ENCODE measurements at regions not wholly inside any gene's neighbourhood (a gene's known extent, or its start where the extent isn't known, plus 50 kb on each side); places are given as distances from the start of the nearest gene placed in this dataset.
A peak's percentile ranks its signal among the peaks of the same experiment; 100 is the strongest.

- Histone ChIP-seq H3F3A (replicated peaks; ENCODE audit: low read depth) (no peaks in the 10 kb centered on the region; the same call in 1 of the 2 replicates), H3K9me2 (ENCODE audit: insufficient read depth) (no peaks in the 10 kb centered on the region), H4K20me1 (replicated peaks; ENCODE audit: insufficient read depth) (no peaks in the 10 kb centered on the region), H3K4me3 (no peak overlapping the region), H3K36me3 (ENCODE audit: insufficient read depth) (no peaks in the 10 kb centered on the region), H3K27me3 (ENCODE audit: insufficient read depth) (no peaks in the 10 kb centered on the region), H3K4me1 (ENCODE audit: insufficient read depth) (peaks cover 18% of the 10 kb centered on the region), H3K79me2 (replicated peaks; ENCODE audit: insufficient read depth) (no peaks in the 10 kb centered on the region), H2AFZ (no peak overlapping the region), H3K4me2 (no peak overlapping the region), H3K27ac (ENCODE audit: low read depth) (no peak overlapping the region)
- Mint-ChIP-seq H3K4me3 (no peak overlapping the region), H3K9me3 (peaks cover 25% of the 10 kb centered on the region), H3K27ac (no peak overlapping the region), H3K27me3 (ENCODE audit: insufficient read depth, low read depth, poor library complexity) (peaks cover 6% of the 10 kb centered on the region), H3K4me1 (peaks cover 17% of the 10 kb centered on the region), H3K36me3 (ENCODE audit: low read depth) (peaks cover 21% of the 10 kb centered on the region)
- no peak for ATAC-seq
- TF ChIP-seq POLR2AphosphoS5 (IDR thresholded peaks at IDR 0.05; ENCODE audit: low read depth) = no peak
- TF ChIP-seq CTCF (conservative IDR thresholded peaks at IDR 0.05; ENCODE audit: low read depth in 2 of 2) = no peak
- no peak for TF ChIP-seq REST (IDR thresholded peaks at IDR 0.05; ENCODE audit: unreplicated experiment)
- no peak for DNase-seq (ENCODE audit: low spot score)
Measured at GRCh38 chr13:100988921-100989320, 314.3 kb upstream of the TMTC4 start.

- peaks cover 17% of the 10 kb centered on the region for H3K4me1 Mint-ChIP-seq
- no peak overlapping the region for H3K4me3 Mint-ChIP-seq
- TF ChIP-seq CREB1 (CRISPR knock-in tag; IDR thresholded peaks at IDR 0.05; ENCODE audit: low read depth) (no peak), CTCF (conservative IDR thresholded peaks at IDR 0.05; ENCODE audit: low read depth in 2 of 2) (peak; percentile 38 to 79)
- Histone ChIP-seq H3K27ac (ENCODE audit: low read depth) (0 out of 2 replicates have a peak overlapping the region, but pooled peaks have one; percentile 47), H3K79me2 (replicated peaks; ENCODE audit: insufficient read depth) (no peaks in the 10 kb centered on the region), H4K20me1 (replicated peaks; ENCODE audit: insufficient read depth) (no peaks in the 10 kb centered on the region), H3F3A (replicated peaks; ENCODE audit: low read depth) (no peaks in the 10 kb centered on the region; the same call in 1 of the 2 replicates), H3K27me3 (ENCODE audit: insufficient read depth) (no peaks in the 10 kb centered on the region), H3K4me2 (no peak overlapping the region), H3K4me1 (ENCODE audit: insufficient read depth) (peaks cover 18% of the 10 kb centered on the region), H2AFZ (peak overlapping the region; percentile 89; the same call in 1 of the 2 replicates), H3K4me3 (no peak overlapping the region), H3K36me3 (ENCODE audit: insufficient read depth) (no peaks in the 10 kb centered on the region), H3K9me2 (ENCODE audit: insufficient read depth) (no peaks in the 10 kb centered on the region)
- H3K27me3 Mint-ChIP-seq (ENCODE audit: insufficient read depth, low read depth, poor library complexity) = peaks cover 6% of the 10 kb centered on the region
- H3K36me3 Mint-ChIP-seq (ENCODE audit: low read depth) = peaks cover 21% of the 10 kb centered on the region
- ATAC-seq (peak; percentile 94), DNase-seq (ENCODE audit: low spot score) (peak; percentile 48)
- H3K27ac Mint-ChIP-seq = no peak overlapping the region; the same call in 1 of the 2 replicates
- H3K9me3 Mint-ChIP-seq = peaks cover 25% of the 10 kb centered on the region
Measured at GRCh38 chr13:100987948-100988347, 313.4 kb upstream of the TMTC4 start.

All from GM23338 (cell line).